ENCODE measurements at regions not wholly inside any gene's neighbourhood (a gene's known extent, or its start where the extent isn't known, plus 50 kb on each side); places are given as distances from the start of the nearest gene placed in this dataset.
"Not testable (repeated sequence)": the region's sequence is repeated elsewhere in the genome, so short reads cannot be mapped to it uniquely, and the experiment has no call there.

DNA sequence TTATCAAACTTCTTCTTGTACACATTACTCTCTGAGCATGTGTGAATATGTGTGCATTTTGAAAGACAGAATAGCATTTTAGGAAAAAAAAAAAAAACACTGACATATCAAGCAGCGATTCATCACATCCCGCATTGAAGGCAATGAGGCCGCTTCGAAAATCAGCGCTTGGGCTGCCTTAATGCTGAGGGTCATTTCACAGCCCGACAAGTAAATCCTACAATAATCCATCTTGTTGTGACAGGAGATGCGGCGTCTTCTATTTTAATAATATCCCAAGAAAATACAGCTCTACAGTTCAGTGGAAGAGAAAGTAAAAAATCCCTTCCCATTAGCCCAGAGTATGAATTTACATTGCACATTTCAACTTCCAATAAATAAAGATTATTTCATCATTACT lies 389.2 kb upstream of the GRM7 start:
- no peak for DNase-seq

GRCh38 chr3:6490487-6491327 lies 370.2 kb upstream of the GRM7 start:
- not testable (repeated sequence) for DNase-seq

DNA sequence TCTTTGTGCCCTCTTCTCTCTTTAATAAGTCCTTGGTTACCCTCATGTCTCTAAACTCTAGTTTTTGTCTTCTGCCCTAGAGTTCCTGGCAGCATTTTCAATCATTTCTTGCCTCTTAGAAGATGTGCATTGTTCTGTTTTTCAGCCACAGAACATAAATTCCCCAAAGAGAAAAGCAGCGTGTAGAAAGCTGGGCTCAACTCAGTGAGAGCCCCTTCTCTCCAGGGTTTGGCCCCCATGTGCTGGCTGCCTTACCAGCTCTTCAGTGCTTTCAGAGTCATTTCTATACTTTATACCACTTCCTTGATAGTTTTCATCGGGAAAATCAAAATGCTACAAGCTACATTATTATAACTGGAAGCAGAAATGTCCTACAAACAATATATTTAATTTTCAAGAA lies 369.1 kb upstream of the GRM7 start:
- DNase-seq = no peak

GRCh38 chr3:6492306-6492705 lies 368.6 kb upstream of the GRM7 start:
- DNase-seq = no peak

- DNase-seq = not testable (repeated sequence)
Measured at GRCh38 chr3:6498944-6499343, 362.0 kb upstream of the GRM7 start.

DNA sequence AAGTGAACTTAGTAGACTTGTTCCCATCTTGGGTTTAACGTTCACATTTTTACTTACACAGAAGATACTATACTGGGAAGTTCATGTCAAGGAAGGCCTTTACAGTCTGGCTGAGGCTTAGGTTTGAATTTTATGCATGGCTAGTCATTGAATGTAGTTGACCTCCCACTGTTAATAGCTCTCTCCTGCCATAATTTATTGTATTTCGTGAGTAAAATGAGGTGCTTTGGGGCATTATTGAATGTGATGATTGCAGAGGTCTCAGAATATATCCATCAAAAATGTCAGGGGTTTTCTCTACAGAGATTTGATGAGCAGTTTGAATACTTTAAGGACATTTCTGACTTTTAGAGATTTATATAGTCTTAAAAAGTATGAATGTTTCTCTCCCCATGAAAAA lies 356.6 kb upstream of the GRM7 start:
- DNase-seq = no peak

DNA sequence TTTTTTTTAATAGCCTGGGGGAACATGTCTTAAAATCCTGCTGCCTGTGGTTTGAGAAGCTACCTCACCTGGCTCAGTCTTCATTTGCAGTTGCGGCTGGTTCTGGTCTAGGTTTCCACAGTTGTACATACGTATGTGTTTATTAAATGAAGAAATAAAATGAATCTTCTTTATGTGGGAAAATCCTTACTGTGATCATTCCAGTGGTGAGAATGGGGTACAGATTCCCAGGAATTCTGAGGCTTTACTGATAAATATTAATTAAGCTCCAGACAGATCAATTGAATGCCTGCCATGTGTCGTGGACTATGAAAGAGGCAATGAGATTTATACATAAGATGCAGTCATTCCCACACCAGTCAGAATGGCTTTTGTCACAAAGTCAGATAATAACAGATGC lies 356.1 kb upstream of the GRM7 start:
- no peak for DNase-seq

DNA sequence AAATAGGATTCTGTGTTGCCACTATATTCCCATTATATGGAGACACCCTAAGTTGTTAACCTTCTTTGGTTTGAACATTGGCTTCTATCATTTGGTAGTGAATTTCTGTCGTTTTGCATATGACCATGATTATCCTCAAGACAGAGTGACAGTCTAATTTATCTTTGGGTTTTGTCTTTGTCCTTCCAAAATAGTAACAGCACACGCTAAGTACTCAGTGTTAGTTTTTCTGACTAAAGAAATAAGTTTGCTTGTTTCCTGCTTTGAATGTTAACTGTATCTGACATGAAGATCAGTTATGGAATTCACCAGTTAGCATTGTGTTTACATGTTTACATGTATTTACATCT lies 352.5 kb upstream of the GRM7 start:
- no peak for DNase-seq

DNA sequence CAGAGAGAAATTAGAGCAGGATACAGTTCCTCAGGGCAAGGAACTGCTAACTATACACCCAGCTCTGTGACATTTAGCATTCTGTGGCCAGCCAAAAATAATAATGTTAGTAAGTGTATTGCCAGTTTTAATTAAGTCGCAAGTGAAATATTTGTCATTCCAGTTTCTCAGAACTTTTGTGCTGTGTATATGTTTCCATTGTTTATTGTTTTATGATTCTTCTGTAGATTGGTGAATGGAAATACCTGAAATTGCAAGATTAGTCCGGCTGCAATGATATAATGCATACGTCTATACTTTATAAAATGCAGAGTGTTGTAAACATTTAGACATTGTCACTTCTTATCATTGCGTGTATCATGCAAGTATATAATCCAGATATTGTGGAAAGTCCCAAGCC lies 351.3 kb upstream of the GRM7 start:
- DNase-seq = no peak

GRCh38 chr3:6510713-6511112 lies 350.2 kb upstream of the GRM7 start:
- no peak for DNase-seq

DNA sequence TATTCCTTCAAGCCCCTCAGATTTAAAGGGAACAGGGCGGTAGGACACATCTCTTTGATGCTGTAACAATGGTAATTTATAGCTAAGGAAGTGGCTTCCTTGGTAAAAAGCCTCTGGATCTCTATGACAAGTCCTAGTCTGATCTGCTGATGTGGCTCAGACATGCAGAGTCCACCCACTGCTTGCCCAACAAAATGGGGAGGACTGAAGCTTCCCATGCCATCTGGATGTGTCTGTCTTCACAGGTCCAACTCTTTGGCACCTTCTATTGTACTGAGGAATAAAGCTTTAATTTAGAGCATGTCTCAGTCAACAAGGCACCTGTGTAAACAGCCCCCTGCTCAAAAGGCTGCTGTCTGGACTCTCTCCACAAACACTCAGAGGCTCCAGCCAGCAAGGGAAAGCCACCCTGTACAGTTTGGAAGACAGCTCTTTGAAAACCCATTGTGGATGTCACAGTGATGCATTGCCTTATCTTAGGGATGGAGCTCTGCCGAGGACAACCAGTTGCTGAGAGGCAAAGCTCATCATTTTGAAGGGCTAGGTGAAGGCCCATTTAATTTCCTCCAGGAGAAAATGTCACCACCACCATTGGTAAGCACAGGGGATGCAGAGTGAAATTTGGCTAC lies 348.6 kb upstream of the GRM7 start:
- DNase-seq = no peak

GRCh38 chr3:6516143-6516542 lies 344.8 kb upstream of the GRM7 start:
- DNase-seq = no peak

- DNase-seq = no peak
Measured at GRCh38 chr3:6516694-6517093, 344.2 kb upstream of the GRM7 start.

DNA sequence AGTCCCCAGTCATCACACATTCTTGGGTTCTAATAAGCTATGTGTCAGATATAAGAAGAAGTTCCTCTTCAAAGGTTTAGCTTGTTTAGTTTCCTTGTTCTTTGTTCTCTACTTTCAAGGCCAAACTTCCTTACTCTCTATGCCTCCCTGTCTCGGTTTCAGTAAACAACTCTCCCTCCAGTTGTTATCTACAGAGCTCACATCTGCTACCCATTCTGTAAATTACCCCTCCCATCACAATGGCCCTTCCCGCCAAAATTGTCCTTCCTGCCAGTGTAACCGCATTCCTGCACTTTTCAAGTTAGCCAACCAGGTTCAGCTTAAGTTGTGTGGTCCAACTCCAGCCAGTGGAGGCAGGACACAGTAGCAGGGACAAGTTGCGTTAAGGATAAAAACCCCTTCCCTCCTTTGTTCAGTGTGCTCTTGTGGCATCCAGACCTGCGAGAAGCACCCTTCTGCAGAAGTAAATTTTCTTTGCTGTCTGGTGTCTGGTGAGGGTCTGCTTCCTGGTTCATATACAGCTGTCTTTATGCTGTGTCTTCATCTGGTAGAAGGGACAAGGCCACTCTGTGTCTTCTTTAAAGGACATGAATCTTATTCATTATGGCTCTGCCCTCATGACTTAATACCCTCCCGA lies 342.1 kb upstream of the GRM7 start:
- DNase-seq = no peak

DNA sequence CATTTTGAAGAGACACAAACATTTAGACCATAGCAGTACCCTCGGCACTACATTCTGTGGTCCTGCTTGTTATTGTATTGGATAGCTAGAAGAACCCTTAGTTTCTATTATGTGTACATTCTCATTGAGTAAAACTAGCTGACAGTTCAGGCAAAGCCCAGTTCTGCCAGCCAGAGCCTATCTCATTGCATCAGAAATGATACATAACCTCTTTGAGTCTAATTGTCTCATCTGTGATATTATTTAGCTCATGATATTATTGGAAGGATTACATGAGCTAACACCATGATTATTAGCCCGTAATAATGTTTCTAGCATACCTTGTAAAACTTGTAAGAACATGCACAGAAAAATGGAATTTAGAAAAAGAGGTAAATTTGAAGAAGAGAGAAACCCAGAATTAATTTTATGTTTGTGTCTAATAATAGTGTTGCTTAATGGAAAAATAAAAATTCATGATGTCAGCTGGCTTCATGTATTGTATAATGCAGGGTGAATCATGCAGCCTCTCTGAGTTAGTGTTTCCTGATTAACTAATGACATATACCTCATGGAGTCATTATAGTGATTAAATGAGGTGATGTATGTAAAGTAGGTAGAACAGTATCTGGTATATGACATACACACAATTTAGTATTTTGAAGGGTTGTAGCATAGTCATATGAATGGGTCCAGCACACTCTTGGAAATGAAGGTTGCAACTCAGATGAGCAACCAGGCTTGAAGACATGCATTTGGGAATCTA lies 339.4 kb upstream of the GRM7 start:
- no peak for DNase-seq

- no peak for DNase-seq
Measured at GRCh38 chr3:6522191-6522590, 338.7 kb upstream of the GRM7 start.

- no peak for DNase-seq
Measured at GRCh38 chr3:6523043-6523442, 337.9 kb upstream of the GRM7 start.

GRCh38 chr3:6524479-6524878 lies 336.4 kb upstream of the GRM7 start:
- no peak for DNase-seq

- no peak for DNase-seq
Measured at GRCh38 chr3:6526321-6526720, 334.6 kb upstream of the GRM7 start.

GRCh38 chr3:6526861-6527260 lies 334.1 kb upstream of the GRM7 start:
- DNase-seq = no peak

DNA sequence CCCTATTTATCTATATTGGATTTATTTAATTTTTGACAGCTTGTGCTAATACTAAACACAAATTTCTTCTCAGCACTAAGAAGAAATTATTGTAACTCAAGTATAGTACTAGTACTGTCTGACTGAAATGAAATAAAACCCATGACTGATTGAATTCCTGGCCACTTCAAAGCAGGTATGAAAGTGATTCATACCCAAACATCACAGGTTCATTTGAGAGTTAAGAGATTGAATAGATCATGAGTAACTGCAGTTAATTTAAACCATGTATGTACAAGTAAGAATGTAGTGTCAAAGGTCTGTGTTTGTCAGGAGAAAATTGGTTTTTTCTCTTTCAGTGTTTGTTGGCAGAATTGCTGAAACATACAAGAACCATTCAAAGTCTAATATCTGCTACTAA lies 332.0 kb upstream of the GRM7 start:
- no peak for DNase-seq

DNA sequence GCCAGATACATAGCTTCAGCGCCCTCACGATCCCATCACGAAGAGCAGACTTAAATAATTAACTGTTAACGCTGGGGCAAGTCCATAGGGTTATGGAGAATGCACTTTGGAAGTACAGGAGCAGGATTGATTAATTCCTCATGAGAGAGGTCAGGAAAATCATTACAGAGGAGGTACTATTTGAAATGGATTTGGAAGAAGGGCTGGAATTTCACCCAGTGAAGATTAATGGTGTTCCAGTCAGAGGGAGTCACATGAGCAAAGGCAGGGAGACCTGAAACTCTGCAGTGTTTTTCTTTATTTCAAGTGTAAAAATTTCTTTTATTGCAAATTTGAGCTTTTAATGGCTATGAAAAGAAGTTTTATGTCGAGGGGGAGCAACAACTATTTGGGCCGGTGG lies 329.8 kb upstream of the GRM7 start:
- no peak for DNase-seq

- DNase-seq = no peak
Measured at GRCh38 chr3:6532101-6532500, 328.8 kb upstream of the GRM7 start.

GRCh38 chr3:6540981-6541380 lies 319.9 kb upstream of the GRM7 start:
- no peak for DNase-seq
